MG63 (cell line): ENCODE measurements at regions not wholly inside any gene's neighbourhood (a gene's known extent, or its start where the extent isn't known, plus 50 kb on each side); places are given as distances from the start of the nearest gene placed in this dataset.
"Not testable (repeated sequence)": the region's sequence is repeated elsewhere in the genome, so short reads cannot be mapped to it uniquely, and the experiment has no call there.

Source experiments
- DNase-seq: peaks from one replicate; pipeline ENCODE4 v3.0.0-alpha.2; 2020
- H3K27me3 ChIP-seq: fragments of 250-450 bp; sonication (Bioruptor Pico); 2 replicates; pipeline ENCODE4 v1.5.1; 2020; ENCODE audit warnings: mild to moderate bottlenecking, moderate library complexity
- H3K36me3 ChIP-seq: fragments of 250-450 bp; sonication (Bioruptor Pico); 2 replicates; pipeline ENCODE4 v1.5.1; 2020; ENCODE audit warnings: mild to moderate bottlenecking, moderate library complexity
- H3K4me3 ChIP-seq: fragments of 250-450 bp; sonication (Bioruptor Pico); 2 replicates; pipeline ENCODE4 v1.5.1; 2020; ENCODE audit warnings: mild to moderate bottlenecking, moderate library complexity
- H3K9me3 ChIP-seq: fragments of 250-450 bp; sonication (Bioruptor Pico); 2 replicates; pipeline ENCODE4 v1.5.1; 2020; ENCODE audit warnings: mild to moderate bottlenecking, moderate library complexity

DNA sequence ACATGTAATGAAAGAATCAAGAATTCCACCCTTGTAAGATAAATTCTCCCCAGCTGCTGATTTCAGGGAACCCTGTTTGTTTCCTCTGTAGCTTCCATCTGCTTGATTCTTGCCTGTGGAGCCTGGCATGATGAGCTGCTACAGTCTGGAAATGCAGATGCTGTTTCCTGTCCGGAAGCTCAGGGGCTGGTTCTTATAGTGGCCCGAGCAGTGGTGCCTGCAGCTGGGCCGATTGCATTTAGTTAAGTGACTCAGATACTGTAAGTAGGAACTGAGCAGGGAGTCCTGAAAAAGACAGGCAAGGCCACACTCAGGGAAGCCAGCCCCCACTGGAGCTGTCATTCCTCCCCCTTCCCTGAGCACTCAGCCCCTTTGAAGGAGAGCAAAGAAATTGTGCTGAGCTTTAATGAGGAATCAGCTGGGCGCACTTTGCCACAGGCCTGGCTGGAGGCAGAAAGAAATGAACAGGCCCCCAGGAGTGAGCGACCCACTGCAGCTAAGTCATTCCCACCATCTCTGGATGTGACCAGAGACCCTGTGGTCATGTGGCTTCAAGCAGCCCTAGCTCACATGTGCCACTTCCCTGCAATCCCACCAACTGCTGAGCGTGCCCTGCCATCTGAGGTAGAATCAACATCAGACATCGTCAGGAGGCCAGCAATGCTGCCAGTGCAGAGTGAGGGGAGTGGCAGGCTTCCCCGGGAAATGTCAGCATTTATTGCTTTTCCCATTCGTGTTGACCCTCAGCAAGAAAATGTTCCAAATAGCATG is 206.0 kb upstream of the WWC1 start:
- Histone ChIP-seq H3K27me3 (no peaks in the 10 kb centered on the region), H3K4me3 (no peak overlapping the region), H3K9me3 (no peaks in the 10 kb centered on the region), H3K36me3 (no peaks in the 10 kb centered on the region)
- DNase-seq, result peak; percentile 79

DNA sequence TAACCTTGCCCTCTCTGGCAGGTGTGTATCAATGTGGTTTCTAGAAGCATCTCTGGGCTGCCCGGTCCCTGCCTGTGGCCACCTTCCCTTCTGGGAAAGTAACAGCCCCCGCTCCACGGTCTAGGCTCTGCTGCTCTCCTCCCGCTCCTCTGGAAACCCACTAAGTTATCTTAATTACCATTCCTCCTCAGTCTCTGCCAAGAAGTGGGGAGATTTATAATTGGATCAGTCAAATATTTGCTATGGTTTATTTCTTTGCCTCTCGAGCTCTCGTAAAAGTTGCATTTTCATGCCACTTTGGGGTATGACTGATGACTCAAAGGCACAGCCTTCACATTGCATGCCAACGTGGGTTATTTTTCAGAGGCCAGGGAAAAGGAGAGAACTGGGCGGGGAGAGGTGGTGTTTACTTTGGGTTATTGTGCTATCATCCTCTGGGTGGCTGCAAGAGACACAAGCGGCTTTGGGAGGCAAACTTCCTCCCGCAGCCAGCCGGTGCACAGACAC is 205.3 kb upstream of the WWC1 start:
- Histone ChIP-seq H3K9me3 (no peaks in the 10 kb centered on the region), H3K36me3 (no peaks in the 10 kb centered on the region), H3K27me3 (no peaks in the 10 kb centered on the region), H3K4me3 (no peak overlapping the region)
- peak; percentile 91 for DNase-seq

DNA sequence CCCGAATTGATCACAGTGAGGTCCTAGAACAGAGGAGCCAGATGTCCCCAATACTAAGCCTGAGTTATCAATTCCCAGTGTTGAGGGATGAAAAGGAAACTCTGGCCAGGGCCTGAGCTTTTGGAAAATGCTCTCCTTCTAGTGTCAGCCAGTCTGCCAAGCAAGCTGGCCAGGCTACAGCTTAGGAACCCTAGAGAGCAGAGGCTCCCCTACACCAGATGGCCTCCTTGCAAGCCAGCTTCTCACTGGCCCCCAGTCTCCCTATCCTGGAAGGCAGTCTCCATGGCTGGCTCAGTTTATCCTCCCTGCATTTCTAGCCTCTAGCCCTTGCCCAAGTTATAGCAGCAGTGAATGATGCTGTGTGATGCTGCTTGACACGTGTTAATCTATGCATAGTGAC is 204.7 kb upstream of the WWC1 start:
- H3K27me3 ChIP-seq, result no peaks in the 10 kb centered on the region
- no peaks in the 10 kb centered on the region for H3K9me3 ChIP-seq
- H3K4me3 ChIP-seq, result no peak overlapping the region
- H3K36me3 ChIP-seq, result no peaks in the 10 kb centered on the region
- DNase-seq, result no peak

DNA sequence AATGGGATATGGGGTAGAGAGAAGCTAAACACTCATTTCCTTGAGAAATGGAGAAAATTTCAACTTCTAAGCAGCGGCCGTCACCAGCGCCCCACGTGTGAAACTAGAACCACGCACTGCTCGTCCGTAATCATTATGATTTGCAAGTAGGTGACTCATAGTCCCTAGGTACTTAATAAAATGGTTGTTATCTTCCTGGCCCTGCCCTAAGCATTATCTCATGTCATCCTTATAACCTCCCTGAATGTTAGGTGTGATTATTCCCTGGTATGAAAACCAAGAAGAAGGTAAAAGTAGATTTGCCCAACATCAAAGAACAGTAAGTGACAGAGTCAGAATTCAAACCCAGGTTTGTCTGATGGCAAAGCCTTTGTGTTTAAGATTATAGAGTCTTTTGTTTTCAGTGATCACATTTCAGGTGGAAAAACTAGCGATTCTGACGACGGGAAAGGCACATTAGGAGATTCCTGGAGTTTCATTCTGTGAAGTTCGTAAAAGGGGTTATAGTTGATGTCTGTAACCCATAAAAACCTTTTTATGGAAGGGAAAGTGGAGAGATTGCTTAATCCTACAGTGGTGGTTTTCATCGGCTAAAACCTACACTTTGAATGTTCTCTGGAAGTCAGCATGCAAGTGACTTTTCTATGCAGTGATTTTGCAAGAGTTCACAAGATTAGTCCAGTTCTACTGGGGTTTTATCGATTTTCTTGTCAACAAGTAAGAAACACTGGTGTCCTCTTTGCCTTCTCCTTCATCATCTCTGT is 202.9 kb upstream of the WWC1 start:
- H3K27me3 ChIP-seq, result no peaks in the 10 kb centered on the region
- no peaks in the 10 kb centered on the region for H3K36me3 ChIP-seq
- no peak overlapping the region for H3K4me3 ChIP-seq
- no peaks in the 10 kb centered on the region for H3K9me3 ChIP-seq
- no peak for DNase-seq

DNA sequence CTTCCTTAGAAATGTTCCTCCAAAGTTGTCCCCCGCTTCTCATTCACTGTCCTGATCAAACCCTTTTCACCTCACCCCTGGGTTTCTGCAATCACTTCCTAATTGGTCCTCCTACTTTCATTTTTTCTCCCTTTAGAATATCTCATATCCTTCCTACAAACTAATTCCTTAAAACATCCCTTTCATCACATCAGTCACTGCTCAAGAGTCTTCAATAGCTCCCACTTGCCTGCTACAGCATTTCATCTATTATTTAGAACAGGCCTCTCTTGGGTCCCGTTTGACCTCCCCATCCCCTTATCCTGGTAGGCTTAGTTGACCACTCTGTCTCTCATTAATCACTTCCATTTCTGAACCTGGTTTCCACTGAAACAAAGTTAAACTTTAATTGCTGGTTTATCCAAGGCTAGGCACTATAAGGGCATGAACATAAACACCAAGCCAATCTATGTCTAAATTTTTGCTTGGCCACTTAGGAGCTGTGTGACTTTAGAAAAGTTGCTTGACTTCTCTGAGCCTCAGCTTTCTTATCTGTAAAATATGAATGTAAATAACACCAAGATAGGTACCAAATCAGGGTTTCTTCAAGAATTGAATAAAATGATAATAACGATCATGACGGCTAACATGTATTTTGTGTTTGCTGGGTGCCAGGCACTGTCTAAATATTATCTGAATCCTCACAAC is 202.1 kb upstream of the WWC1 start:
- H3K4me3 ChIP-seq, result no peak overlapping the region
- no peak for DNase-seq
- H3K36me3 ChIP-seq, result no peaks in the 10 kb centered on the region
- no peaks in the 10 kb centered on the region for H3K27me3 ChIP-seq
- H3K9me3 ChIP-seq, result no peaks in the 10 kb centered on the region

DNA sequence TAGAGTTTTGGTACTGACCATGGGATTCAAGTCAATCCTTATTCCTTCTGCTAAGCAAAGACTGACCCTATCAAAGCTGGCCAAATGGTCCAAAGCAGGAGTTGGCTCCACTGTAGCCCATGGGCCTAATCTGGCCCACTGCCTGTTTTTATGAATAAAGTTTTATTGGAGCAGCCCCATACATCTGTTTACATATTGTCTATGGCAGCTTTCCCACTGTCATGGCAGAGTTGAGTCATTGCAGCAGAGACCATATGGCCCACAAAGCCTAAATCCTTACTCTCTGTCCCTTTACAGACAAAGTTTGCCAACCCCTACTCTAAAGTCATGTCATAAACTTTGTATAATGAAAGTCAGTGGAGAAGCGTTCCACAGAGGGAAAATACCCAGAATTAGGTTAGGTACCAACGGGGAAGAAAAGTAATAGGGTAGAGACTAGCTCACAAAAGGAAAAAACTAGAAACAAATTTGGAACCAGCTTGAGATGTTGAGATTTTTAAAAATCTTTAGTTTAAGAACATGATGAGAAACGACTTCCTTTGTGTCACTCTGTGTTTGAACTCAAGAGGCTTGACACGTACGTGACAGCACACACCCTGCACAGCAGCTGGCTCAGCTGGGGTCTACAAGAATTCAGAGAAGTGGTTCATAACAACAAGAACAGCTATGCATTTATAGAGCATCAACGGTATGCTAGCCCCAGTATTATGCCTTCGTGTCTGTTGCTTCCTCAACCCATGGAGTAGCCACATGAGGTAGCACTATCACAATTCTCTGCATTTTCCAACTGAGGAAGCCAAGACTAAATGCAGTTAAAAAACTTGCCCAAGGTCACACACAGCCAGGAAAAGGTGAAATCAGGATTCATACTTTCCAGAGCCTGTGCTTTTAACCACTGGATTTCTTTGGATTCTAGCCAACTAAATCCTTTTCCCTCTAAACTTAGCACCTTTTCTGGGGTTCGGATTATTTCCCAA is 198.9 kb upstream of the WWC1 start:
- no peaks in the 10 kb centered on the region for H3K36me3 ChIP-seq
- no peaks in the 10 kb centered on the region for H3K9me3 ChIP-seq
- H3K4me3 ChIP-seq, result no peak overlapping the region
- no peaks in the 10 kb centered on the region for H3K27me3 ChIP-seq
- DNase-seq, result peak; percentile 42

DNA sequence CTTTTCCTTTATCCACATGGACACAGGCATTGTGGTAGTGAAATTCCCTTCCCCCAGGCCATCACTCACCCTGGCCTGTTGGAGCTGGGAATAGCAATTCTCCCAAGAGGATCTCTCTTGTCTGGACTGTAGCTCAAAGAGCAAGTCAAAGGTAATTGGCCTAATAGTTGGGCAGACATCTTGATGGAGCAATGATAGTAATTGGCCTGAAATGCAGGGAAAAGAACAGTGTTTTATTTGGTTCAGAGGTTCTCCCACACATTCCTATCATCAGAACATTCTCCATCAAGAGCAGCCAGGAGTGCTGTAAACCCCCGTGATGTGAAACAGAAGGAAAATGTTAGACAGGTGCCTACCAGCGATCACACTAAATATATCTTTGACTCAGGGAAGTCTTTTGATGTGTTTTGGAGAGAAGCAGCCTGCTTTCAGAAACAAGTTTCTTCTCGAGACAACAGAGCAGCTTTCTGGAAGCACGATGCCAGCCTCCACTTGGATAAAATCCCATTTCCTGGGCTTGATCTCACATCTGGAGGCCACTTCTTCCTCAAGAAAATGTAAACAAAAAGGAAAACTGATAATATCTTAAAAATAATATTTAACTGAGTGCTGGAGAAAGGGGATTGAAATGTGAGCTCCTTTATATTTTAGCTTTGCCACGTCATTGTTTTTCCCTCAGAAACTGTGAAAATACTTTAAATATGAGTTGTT is 198.1 kb upstream of the WWC1 start:
- Histone ChIP-seq H3K36me3 (no peaks in the 10 kb centered on the region), H3K9me3 (no peaks in the 10 kb centered on the region), H3K4me3 (no peak overlapping the region), H3K27me3 (no peaks in the 10 kb centered on the region)
- DNase-seq, result peak; percentile 54

DNA sequence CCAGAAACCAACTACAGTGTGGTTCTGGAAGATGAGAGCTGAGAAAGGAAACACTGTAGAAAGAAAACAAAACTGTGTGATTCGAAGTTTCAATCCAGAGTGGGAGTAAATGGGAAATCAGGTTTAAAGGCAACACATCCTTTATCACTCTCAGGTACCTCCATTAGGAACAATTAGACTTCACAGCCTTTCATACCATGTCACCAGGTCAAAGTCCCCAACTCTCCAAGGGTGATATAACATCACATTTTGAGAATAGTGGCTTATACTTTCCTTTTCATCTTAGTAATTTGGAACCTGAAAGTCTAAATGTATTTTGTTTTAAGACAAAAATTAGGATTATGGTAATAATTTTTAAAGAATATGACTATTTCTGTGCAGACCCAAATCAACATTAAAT is 194.9 kb upstream of the WWC1 start:
- no peaks in the 10 kb centered on the region for H3K27me3 ChIP-seq
- H3K4me3 ChIP-seq, result no peak overlapping the region
- no peak for DNase-seq
- H3K9me3 ChIP-seq, result no peaks in the 10 kb centered on the region
- no peaks in the 10 kb centered on the region for H3K36me3 ChIP-seq

DNA sequence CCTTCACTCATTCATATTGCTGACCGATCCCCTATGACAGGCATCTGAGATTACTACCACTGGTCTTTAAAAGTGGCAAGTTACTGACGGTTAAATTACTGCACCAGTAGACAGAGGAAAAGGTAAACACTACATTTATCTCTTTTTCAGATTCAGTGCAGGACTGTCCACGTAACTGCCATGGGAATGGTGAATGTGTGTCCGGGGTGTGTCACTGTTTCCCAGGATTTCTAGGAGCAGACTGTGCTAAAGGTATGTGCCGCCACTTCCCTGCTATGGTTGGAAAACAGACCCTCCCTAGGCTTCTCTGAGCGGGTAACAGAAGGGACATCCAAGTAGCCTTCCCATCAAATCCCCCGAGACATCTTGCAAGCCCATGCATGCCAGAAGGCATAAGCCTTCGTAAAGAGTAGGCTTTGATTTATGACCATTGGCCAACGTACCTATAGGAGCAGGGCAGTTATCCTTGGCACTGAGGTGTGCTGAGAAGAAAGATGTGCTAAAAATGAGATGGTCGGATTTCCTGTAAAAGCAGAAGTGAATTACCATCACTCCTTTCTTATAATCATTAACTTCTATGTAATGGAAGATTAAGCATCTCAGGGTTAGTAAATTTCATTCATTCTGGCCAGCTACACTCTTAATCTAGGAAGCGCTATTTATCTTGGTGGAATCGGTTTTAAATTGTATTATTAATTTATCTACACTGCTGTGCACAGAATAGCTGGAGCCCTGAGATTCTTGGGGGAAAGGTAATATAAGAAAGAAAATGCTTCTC is 193.4 kb upstream of the WWC1 start:
- H3K9me3 ChIP-seq, result no peaks in the 10 kb centered on the region
- no peak overlapping the region for H3K4me3 ChIP-seq
- no peaks in the 10 kb centered on the region for H3K36me3 ChIP-seq
- no peaks in the 10 kb centered on the region for H3K27me3 ChIP-seq
- no peak for DNase-seq

DNA sequence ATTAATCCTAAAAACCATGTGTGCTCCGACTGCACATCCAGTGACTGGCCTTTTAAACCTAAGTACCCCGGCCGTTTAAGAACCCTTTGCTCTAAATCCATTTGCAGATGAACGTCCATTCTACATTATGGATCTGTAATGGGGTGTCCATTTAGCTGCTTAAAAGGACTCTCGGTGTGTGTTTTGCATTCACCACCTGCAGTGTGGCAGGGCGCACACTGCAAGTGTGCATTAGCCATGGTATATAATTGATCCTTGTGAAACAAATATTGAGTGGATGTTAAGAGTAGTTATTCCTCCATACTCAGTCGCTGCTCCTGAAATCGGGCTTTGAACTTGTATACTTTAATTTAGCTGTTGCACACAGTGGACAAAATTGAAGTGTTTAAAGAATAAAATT is 190.1 kb upstream of the WWC1 start:
- H3K36me3 ChIP-seq, result no peaks in the 10 kb centered on the region
- no peak for DNase-seq
- no peaks in the 10 kb centered on the region for H3K27me3 ChIP-seq
- H3K4me3 ChIP-seq, result no peak overlapping the region
- H3K9me3 ChIP-seq, result no peaks in the 10 kb centered on the region

DNA sequence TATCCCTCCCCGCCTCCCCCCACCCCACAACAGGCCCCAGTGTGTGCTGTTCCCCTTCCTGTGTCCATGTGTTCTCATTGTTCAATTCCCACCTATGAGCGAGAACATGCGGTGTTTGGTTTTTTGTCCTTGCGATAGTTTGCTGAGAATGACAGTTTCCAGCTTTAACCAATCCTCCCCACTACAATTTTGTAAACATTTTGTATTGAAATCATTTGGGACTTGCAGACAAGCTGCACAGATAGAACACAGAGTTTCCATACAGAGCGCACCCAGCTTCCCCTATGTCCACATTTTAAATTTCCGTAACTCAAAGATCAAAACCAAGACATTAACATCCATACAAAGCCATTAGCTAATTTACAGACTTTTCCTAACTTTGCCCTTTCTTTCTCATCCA is 188.4 kb upstream of the WWC1 start:
- not testable (repeated sequence) for DNase-seq, H3K4me3 ChIP-seq, H3K36me3 ChIP-seq, H3K27me3 ChIP-seq, H3K9me3 ChIP-seq

DNA sequence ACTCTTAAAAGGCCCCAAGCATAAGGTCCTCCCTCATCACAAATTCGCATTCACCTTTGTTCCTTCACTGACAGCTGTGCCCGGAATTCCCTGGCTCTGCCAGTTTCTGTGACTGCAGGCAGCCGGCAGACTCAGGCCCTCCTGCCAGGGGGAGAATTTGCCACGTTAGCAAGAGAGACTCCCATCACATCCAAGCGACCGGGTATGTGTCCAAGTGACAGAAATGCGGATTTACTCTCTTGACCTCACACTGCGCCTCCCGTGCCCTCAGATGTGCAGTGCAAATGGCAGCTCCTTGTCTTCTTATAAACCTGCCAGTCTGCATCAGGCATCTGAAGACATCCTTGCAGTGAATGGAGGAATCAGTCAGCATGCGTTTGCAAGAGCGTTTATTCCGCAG is 187.1 kb upstream of the WWC1 start:
- Histone ChIP-seq H3K27me3 (no peaks in the 10 kb centered on the region), H3K9me3 (no peaks in the 10 kb centered on the region), H3K4me3 (no peak overlapping the region), H3K36me3 (no peaks in the 10 kb centered on the region)
- no peak for DNase-seq

DNA sequence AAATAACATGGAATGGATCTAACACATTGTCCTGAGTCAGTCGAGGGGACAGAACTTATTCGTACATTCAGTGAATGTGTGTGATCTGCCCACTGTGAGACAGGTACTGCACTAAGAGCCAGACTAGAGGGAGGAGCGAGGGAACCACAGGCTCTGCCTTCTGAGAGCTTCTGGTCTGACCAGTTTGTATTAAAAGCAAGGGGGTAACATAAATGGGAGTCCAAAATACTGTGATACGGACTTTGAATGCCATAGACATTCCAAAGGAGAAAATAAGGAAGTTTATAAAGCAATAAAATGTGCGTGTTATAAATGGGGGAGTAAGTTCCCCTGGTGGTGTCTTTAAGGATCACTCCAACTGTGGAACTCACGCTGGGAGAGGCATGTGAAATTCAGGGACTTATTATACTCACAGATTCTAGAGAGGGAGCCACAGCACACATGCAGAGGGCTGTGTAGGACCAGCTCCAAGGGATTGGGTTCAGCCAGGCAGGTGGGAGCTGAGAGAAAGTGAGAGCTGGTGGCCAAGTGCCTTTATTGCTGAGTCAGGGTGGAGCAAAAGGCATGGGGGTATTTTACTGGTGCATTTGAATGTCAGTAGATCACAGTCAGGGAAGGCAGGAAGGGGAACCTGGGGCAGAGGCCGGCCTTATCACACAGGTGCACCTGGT is 186.5 kb upstream of the WWC1 start:
- Histone ChIP-seq H3K27me3 (no peaks in the 10 kb centered on the region), H3K9me3 (no peaks in the 10 kb centered on the region), H3K36me3 (no peaks in the 10 kb centered on the region), H3K4me3 (no peak overlapping the region)
- no peak for DNase-seq

DNA sequence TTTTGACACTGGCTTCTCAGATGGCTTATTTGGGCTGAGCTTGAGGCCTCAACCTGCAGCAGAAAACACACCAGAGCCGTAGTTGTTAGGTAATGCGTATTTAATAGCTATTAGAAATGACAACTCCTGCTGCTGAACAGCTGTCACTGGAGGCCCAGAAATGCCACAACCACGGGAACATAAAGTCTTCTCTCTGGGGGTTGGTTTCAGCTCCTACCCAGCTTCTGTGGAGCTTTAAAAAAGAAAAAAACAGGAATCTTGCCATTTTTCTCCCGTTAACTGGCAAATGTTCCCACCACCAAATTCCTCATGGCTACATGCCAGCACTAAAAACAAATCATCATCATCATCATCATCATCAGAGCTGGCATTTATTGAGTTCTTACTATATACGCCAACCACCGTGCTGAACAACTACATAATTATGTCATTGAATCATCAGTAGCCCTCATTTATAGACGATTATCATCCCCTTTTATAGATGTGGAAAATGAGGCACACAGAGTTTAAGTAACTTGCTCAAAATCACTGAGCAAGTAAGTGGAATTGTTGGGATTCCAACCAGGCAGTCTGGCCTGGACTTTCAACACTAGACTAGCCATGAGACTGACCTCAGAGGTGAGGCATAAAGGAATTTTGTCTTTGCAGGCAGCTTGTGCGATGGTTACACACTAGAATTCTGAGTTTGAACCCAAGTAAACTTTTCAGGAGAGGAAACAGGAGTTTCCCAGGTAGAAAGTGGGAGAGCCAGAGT is 185.3 kb upstream of the WWC1 start:
- Histone ChIP-seq H3K9me3 (no peaks in the 10 kb centered on the region), H3K27me3 (no peaks in the 10 kb centered on the region), H3K36me3 (no peaks in the 10 kb centered on the region), H3K4me3 (no peak overlapping the region)
- DNase-seq, result peak; percentile 58
